HG03575 (cell line): ENCODE measurements at regions not wholly inside any gene's neighbourhood (a gene's known extent, or its start where the extent isn't known, plus 50 kb on each side); places are given as distances from the start of the nearest gene placed in this dataset.

Source experiments
- ATAC-seq: cut with Tn5 transposase; IDR thresholded peaks from one replicate; pipeline ENCODE4 v1.9.1; 2021; ENCODE audit not compliant: unreplicated experiment, insufficient number of reproducible peaks, low FRiP score; ENCODE audit errors: extremely low read depth

DNA sequence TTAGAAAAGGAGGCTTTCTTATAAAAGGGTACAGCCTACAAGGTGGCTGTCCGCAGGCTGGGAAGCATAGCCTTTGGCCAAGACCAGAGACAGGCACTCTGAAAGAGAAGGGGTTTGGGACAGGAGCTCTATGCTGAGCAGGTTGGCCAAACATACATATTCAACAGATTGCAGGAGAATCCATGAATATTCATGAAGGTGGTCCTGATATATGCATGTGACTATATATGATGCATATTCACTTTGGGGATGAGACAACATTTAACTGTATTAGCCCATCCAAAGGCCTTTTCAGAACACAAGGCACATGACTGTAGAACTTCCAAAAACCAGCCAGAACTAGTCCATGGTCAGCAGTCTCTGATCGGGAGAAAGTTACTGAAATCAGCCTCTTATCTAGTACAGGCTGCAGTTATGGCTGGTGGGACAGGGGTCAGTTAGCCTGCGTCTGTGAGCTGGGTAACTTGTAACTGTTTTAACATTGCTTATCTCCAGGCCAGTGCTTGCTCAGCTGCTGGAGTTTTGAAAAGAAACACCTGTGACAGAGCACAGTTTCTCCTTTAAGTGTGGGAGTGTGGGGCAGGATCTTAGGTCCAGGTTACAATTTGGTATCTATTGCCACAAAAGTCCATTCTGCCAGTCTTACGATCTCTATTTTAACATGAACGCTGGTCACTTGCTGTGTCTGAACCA lies 924.2 kb downstream of the UQCRFS1 start:
- no peak for ATAC-seq

DNA sequence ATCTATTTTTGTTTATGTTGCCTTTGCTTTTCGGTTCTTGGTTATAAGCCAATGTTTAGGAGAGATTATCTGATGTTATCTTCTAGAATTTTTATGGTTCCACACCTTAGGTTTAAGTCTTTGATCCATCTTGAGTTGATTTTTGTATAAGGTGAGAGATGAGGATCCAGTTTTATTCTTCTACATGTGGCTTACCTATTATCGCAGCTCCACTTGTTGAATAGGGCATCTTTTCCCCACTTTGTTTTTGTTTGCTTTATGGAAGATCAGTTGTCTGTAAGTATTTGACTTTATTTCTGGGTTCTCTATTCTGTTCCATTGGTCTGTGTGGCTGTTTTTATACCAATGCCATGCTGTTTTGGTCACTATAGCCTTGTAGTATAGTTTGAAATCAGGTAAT lies 927.0 kb downstream of the UQCRFS1 start:
- no peak for ATAC-seq

DNA sequence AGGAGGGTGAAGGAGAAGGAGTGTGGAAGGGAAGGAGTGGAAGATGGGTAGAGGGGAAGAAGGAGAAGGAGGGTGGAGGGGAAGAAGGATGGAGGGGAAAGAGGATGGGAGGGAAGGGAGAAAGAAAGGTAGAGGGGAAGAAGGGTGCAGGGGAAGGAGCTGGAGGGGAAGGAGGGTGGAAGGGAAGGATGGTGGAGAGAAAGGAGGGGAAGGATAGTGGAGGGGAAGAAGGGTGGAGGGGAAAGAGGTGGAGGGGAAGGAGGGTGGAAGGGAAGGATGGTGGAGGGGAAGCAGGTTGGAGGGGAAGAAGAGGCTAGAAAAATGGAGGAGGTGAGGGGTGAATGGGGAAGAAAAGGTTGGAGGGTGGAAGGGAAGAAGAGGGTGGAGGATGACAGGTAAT lies 927.9 kb downstream of the UQCRFS1 start:
- no peak for ATAC-seq

DNA sequence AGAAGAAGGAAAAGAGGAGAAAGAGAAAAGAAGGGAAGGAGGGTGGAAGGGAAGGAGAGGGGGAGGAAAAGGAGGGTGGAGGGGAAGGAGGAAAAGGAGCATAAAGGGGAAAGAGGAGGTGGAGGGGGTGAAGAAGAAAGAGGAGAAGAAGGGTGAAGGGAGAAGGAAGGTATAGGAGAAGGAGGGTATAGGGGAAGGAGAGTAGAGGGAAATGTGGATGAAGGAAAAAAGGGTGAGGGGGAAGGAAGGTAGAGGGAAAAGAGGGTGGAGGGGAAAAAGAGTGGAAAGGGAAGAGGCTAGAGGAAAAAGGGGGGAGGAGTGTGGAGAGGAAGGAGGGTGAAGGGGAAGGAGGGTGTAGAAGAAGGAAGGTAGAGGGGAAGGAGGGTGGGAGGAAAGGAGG lies 928.6 kb downstream of the UQCRFS1 start:
- ATAC-seq = no peak

- ATAC-seq = no peak
These were observed 929.4 kb downstream of the UQCRFS1 start for GRCh38 chr19:28283592-28283991.

DNA sequence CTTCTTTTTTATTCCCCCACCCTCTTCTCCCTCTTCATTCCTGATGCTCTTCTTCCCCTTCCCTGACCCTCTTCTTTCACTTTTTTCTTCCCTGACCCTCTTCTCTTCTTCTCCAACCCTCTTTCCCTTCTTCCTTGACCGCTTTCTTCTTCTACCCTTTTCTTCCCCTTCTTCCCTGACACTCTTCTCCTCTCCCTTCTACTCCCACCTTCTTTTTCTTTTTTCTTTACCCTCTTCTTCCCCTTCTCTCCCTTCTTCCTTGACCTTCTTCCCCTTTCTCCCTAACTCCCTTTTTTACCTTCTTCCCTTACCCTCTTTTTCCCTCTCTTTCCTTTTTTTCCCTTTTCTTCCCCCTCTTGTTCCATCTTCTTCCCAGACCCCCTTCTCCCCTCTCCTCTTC lies 931.3 kb downstream of the UQCRFS1 start:
- ATAC-seq = no peak

GRCh38 chr19:28264556-28264955 lies 948.4 kb downstream of the UQCRFS1 start:
- ATAC-seq = no peak

GRCh38 chr19:28258829-28259228 lies 954.1 kb downstream of the UQCRFS1 start:
- no peak for ATAC-seq

GRCh38 chr19:28257396-28257795 lies 955.6 kb downstream of the UQCRFS1 start:
- ATAC-seq = no peak

- no peak for ATAC-seq
These were observed 965.7 kb downstream of the UQCRFS1 start for GRCh38 chr19:28247243-28247642.

DNA sequence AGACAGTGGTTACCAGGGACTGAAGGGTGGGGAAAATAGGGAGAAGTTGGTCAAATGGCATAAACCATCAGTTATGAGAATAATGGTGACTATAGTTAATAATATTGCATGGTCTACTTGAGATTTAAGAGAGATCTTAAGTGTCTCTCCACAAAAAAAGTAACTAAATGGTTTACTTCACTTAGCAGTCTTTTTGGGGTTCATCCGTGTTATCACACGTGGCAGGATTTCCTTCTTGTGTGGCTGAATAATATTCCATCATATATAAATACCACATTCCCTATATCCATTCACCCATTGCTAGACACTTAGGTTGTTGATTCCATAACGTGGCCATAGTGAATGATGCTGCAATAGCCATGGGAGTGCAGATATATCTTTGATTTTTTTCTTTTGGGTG lies 967.0 kb downstream of the UQCRFS1 start:
- ATAC-seq = no peak

GRCh38 chr19:28244966-28245365 lies 968.0 kb downstream of the UQCRFS1 start:
- no peak for ATAC-seq

DNA sequence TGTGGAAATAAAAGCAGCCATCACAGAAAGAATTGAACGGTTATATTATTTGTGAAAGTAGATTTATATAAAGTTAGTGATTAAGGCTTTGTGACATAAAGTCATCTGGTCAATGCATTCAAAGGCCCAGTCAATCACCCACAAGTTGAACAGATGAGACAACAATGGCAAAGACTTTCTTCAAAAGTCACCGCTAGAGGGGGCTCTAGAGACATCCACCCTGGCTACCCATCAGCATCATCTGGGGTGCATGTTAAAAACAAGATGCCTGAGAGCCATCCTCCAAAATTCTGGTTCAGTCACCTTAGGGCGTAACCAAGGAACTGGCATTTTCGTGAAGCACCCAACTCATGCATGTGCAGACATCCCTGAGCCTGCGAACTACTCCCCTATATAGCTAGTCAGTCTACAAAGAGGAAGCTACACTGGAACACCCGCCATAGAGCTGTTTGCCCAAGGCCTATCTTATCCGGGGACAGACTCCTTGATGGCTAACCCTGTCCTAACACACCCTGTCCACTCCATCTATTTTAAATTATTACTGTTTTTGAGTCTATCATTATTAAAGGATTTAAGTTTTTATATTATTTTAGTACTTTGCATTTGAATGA lies 970.5 kb downstream of the UQCRFS1 start:
- ATAC-seq = no peak

GRCh38 chr19:28239270-28239669 lies 973.7 kb downstream of the UQCRFS1 start:
- ATAC-seq = no peak

- ATAC-seq = no peak
These were observed 974.6 kb downstream of the UQCRFS1 start for GRCh38 chr19:28238270-28238820.

DNA sequence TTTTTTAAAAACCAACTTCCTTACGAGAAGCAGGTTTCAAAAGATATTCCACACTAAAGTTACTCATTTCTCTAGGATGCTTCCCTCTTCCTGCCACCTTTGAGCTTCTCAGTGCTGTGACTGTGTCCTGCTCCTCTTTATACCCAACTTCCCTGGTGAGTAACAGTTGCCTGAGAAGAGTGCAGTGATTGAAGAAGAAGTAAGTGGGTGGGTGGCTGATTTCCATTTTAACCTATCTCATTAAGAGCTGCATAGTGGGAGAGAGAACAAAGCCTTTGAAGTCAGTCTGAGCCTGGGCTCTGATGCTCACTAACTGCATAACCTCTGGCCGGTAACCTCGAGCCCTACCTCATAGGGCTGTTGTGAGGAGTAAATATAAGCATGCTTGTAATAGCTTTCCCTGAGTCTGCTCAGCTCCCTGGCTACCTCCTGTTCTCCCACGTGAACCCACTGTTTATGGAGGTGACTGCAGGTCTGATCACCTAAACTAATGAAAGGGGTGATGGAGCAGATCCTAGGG lies 977.3 kb downstream of the UQCRFS1 start:
- no peak for ATAC-seq

- ATAC-seq = no peak
These were observed 978.3 kb downstream of the UQCRFS1 start for GRCh38 chr19:28234637-28235036.

DNA sequence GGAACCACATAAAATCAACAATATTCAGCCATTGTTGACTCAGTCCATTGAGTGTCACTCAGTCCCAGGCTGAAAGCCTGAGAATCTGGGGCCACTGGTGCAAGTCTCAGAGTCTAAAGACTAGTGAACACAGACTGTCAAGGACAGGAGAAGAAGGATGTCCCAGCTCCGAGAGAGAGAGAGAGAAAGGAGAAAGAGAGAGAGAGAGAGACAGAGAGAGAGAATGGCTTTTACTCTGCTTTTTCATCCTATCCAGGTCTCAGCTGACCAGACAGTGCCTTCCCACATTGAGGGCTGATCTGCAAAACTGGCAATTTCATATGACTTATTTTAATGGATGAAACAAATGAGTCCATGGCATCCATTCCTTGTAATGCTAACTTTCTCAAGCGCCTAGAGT lies 984.1 kb downstream of the UQCRFS1 start:
- no peak for ATAC-seq

- ATAC-seq = no peak
These were observed 988.5 kb downstream of the UQCRFS1 start for GRCh38 chr19:28224441-28224840.

DNA sequence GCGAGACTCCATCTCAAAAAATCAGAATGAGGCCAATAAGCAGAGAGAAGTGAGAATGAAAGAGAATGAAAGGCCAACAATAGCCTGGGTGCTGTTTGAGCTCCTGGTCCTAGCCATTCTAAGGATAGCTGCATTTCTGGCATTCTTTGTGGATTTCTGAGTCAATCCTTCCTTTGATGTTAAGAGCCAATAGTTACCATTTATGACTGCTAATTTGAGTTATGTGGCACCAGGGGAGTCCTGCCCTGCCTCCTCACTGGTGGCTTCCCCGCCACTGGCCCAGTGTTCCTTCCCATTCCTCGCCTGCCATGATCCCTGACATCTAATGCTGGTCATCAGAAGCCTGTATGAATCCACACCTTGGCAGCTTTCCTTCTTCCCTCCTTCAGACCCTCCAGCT lies 991.2 kb downstream of the UQCRFS1 start:
- ATAC-seq = no peak
